ENCODE measurements at regions not wholly inside any gene's neighbourhood (a gene's known extent, or its start where the extent isn't known, plus 50 kb on each side); places are given as distances from the start of the nearest gene placed in this dataset.

GRCh38 chr2:147714582-147714981 is 130.2 kb upstream of the ACVR2A start:
- DNase-seq (ENCODE audit: extremely low read depth, low read depth) = no peak
- no peak for TF ChIP-seq CTCF (IDR thresholded peaks at IDR 0.05; ENCODE audit: low read depth, low read length, missing control alignments)

GRCh38 chr2:147713349-147713748 is 131.5 kb upstream of the ACVR2A start:
- TF ChIP-seq CTCF (IDR thresholded peaks at IDR 0.05; ENCODE audit: low read depth, low read length, missing control alignments) = no peak
- DNase-seq (ENCODE audit: extremely low read depth, low read depth) = no peak
- H3K4me3 ChIP-seq (replicated peaks; ENCODE audit: low read depth, low read length) = no peak overlapping the region

More at GRCh38 chr2:147714582-147714981, 130.2 kb upstream of the ACVR2A start:
- no peak overlapping the region for H3K4me3 ChIP-seq (replicated peaks; ENCODE audit: low read depth, low read length)

GRCh38 chr2:147712051-147712450 is 132.8 kb upstream of the ACVR2A start:
- TF ChIP-seq CTCF (IDR thresholded peaks at IDR 0.05; ENCODE audit: low read depth, low read length, missing control alignments) = no peak
- no peak overlapping the region for H3K4me3 ChIP-seq (replicated peaks; ENCODE audit: low read depth, low read length)
- DNase-seq (ENCODE audit: extremely low read depth, low read depth) = no peak

GRCh38 chr2:147711031-147711430 is 133.8 kb upstream of the ACVR2A start:
- TF ChIP-seq CTCF (IDR thresholded peaks at IDR 0.05; ENCODE audit: low read depth, low read length, missing control alignments) = no peak
- no peak for DNase-seq (ENCODE audit: extremely low read depth, low read depth)
- H3K4me3 ChIP-seq (replicated peaks; ENCODE audit: low read depth, low read length) = no peak overlapping the region

- no peak for DNase-seq (ENCODE audit: extremely low read depth, low read depth)
- H3K4me3 ChIP-seq (replicated peaks; ENCODE audit: low read depth, low read length) = no peak overlapping the region
- TF ChIP-seq CTCF (IDR thresholded peaks at IDR 0.05; ENCODE audit: low read depth, low read length, missing control alignments) = no peak
Measured at GRCh38 chr2:147709655-147710054, 135.2 kb upstream of the ACVR2A start.

GRCh38 chr2:147703171-147703570 is 141.7 kb upstream of the ACVR2A start:
- H3K4me3 ChIP-seq (replicated peaks; ENCODE audit: low read depth, low read length) = no peak overlapping the region
- TF ChIP-seq CTCF (IDR thresholded peaks at IDR 0.05; ENCODE audit: low read depth, low read length, missing control alignments) = no peak
- DNase-seq (ENCODE audit: extremely low read depth, low read depth) = no peak

- no peak for TF ChIP-seq CTCF (IDR thresholded peaks at IDR 0.05; ENCODE audit: low read depth, low read length, missing control alignments)
- no peak overlapping the region for H3K4me3 ChIP-seq (replicated peaks; ENCODE audit: low read depth, low read length)
- DNase-seq (ENCODE audit: extremely low read depth, low read depth) = no peak
Measured at GRCh38 chr2:147698166-147698565, 146.7 kb upstream of the ACVR2A start.

All from HFF-Myc (cell line).